Gastroesophageal sphincter (tissue), 3 donors: ENCODE measurements at regions not wholly inside any gene's neighbourhood (a gene's known extent, or its start where the extent isn't known, plus 50 kb on each side); places are given as distances from the start of the nearest gene placed in this dataset.

Experiments
- CTCF ChIP-seq, 4 experiments: fragments of 200-600 bp in 2 of 4; fragments of 450-650 bp in 2 of 4; sonication (generic) in 1 of 4; IDR thresholded peaks; one replicate each; pipeline ENCODE4 v1.5.1; 2017 to 2019; ENCODE audit warnings: antibody characterized with exemption in 4 of 4, mild to moderate bottlenecking in 2 of 4, moderate library complexity in 2 of 4
- POLR2A ChIP-seq, 2 donors: fragments of 450-650 bp; IDR thresholded peaks; one replicate each; pipeline ENCODE4 v1.6.1; 2017; ENCODE audit warnings: antibody characterized with exemption in 2 of 2, mild to moderate bottlenecking in 2 of 2, moderate library complexity in 1 of 2
- POLR2AphosphoS5 ChIP-seq: sonication (generic); formaldehyde crosslinking; IDR thresholded peaks from one replicate; pipeline ENCODE4 v1.6.1; 2017; ENCODE audit warnings: antibody characterized with exemption

GRCh38 chr6:67735623-67736022, 899.5 kb upstream of the ADGRB3 start:
- TF ChIP-seq CTCF (IDR thresholded peaks at IDR 0.05) (no peak), POLR2A (IDR thresholded peaks at IDR 0.05) (no peak), POLR2AphosphoS5 (no peak)
